ENCODE measurements at regions not wholly inside any gene's neighbourhood (a gene's known extent, or its start where the extent isn't known, plus 50 kb on each side); places are given as distances from the start of the nearest gene placed in this dataset.

DNA sequence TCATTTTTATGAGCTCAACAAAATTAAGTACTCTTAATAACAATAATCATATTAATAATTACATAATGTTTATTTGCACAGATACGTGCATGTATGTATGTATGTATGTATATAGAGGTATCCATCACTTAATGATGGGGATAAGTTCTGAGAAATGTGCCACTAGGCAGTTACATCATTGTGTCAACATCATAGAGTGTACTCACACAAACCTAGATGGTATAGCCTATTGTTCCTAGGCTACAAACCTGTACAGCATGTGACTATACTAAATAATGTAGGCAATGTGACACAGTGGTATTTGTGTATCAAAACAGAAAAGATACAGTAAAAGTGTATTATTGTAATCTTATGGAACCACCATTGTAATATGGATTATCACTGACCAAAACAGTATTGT is 874.7 kb upstream of the GBE1 start:
- TF ChIP-seq BHLHE40 (IDR thresholded peaks at IDR 0.05; ENCODE audit: borderline replicate concordance): no peak
- TF ChIP-seq CTBP1 (IDR thresholded peaks at IDR 0.05; ENCODE audit: borderline replicate concordance): no peak
- TF ChIP-seq SP1 (IDR thresholded peaks at IDR 0.05): no peak
- TF ChIP-seq FOXM1 (IDR thresholded peaks at IDR 0.05; ENCODE audit: borderline replicate concordance): no peak
- TF ChIP-seq NFRKB (IDR thresholded peaks at IDR 0.05): no peak
- no peak for TF ChIP-seq ARNT (IDR thresholded peaks at IDR 0.05)
- no peak for TF ChIP-seq LEF1 (IDR thresholded peaks at IDR 0.05; ENCODE audit: borderline replicate concordance)
- TF ChIP-seq ELF4 (IDR thresholded peaks at IDR 0.05): no peak
- TF ChIP-seq ZNF384 (IDR thresholded peaks at IDR 0.05): no peak
- TF ChIP-seq TARDBP (IDR thresholded peaks at IDR 0.05): no peak
- no peak for TF ChIP-seq SUZ12 (IDR thresholded peaks at IDR 0.05)
- no peak for TF ChIP-seq HDGF (IDR thresholded peaks at IDR 0.05; ENCODE audit: borderline replicate concordance)
- no peak for TF ChIP-seq FOXK2 (IDR thresholded peaks at IDR 0.05)
- TF ChIP-seq FOXA1 (IDR thresholded peaks at IDR 0.05): no peak

Measured in HEK293T (cell line).